ENCODE measurements at regions not wholly inside any gene's neighbourhood (a gene's known extent, or its start where the extent isn't known, plus 50 kb on each side); places are given as distances from the start of the nearest gene placed in this dataset.

- no peak overlapping the region for H3K4me3 Mint-ChIP-seq (ENCODE audit: unreplicated experiment)
- Histone ChIP-seq H3K4me2 (ENCODE audit: low read length) (no peak overlapping the region), H3K27ac (ENCODE audit: low read depth, low read length) (no peak overlapping the region), H2AFZ (ENCODE audit: low read depth, low read length) (no peak overlapping the region), H3K79me2 (ENCODE audit: insufficient read depth, low read length) (no peaks in the 10 kb centered on the region), H3K4me3 (ENCODE audit: insufficient read depth, low read depth, low read length) (no peak overlapping the region), H3K9me3 (ENCODE audit: insufficient read depth, low read depth, low read length) (no peaks in the 10 kb centered on the region), H3K4me1 (ENCODE audit: insufficient read depth, low read length) (no peaks in the 10 kb centered on the region), H3K9ac (ENCODE audit: low read length) (no peak overlapping the region), H3K36me3 (ENCODE audit: insufficient read depth, low read length) (no peaks in the 10 kb centered on the region), H4K20me1 (ENCODE audit: insufficient read depth, low read length) (no peaks in the 10 kb centered on the region), H3K27me3 (ENCODE audit: insufficient read depth, low read length) (no peaks in the 10 kb centered on the region)
- H3K27me3 Mint-ChIP-seq (ENCODE audit: low read depth, unreplicated experiment): no peaks in the 10 kb centered on the region
- no peaks in the 10 kb centered on the region for H3K36me3 Mint-ChIP-seq (ENCODE audit: low read depth, unreplicated experiment)
- no peaks in the 10 kb centered on the region for H3K9me3 Mint-ChIP-seq (ENCODE audit: unreplicated experiment)
- no peak overlapping the region for H3K27ac Mint-ChIP-seq (ENCODE audit: unreplicated experiment)
- no peak for FAIRE-seq
- no peaks in the 10 kb centered on the region for H3K4me1 Mint-ChIP-seq (ENCODE audit: low read depth, unreplicated experiment)
- DNase-seq (ENCODE audit: low read depth): no peak
- TF ChIP-seq EZH2 (IDR thresholded peaks at IDR 0.05; ENCODE audit: insufficient read depth, low read length) (no peak), CTCF (IDR thresholded peaks at IDR 0.05; ENCODE audit: insufficient read depth, low read depth, low read length) (no peak)
These were observed 124.8 kb upstream of the GPC1 start for GRCh38 chr2:240310645-240311044.

GRCh38 chr2:240311821-240312220 lies 123.6 kb upstream of the GPC1 start:
- Mint-ChIP-seq H3K27ac (ENCODE audit: unreplicated experiment) (no peak overlapping the region), H3K36me3 (ENCODE audit: low read depth, unreplicated experiment) (no peaks in the 10 kb centered on the region), H3K4me3 (ENCODE audit: unreplicated experiment) (no peak overlapping the region), H3K27me3 (ENCODE audit: low read depth, unreplicated experiment) (no peaks in the 10 kb centered on the region), H3K9me3 (ENCODE audit: unreplicated experiment) (no peaks in the 10 kb centered on the region), H3K4me1 (ENCODE audit: low read depth, unreplicated experiment) (no peaks in the 10 kb centered on the region)
- no peaks in the 10 kb centered on the region for H3K9me3 ChIP-seq (ENCODE audit: insufficient read depth, low read depth, low read length)
- H4K20me1 ChIP-seq (ENCODE audit: insufficient read depth, low read length): no peaks in the 10 kb centered on the region
- H3K4me1 ChIP-seq (ENCODE audit: insufficient read depth, low read length): no peaks in the 10 kb centered on the region
- H2AFZ ChIP-seq (ENCODE audit: low read depth, low read length): no peak overlapping the region
- no peak for TF ChIP-seq CTCF (IDR thresholded peaks at IDR 0.05; ENCODE audit: insufficient read depth, low read depth, low read length)
- no peak for TF ChIP-seq EZH2 (IDR thresholded peaks at IDR 0.05; ENCODE audit: insufficient read depth, low read length)
- no peaks in the 10 kb centered on the region for H3K79me2 ChIP-seq (ENCODE audit: insufficient read depth, low read length)
- FAIRE-seq: no peak
- no peaks in the 10 kb centered on the region for H3K27me3 ChIP-seq (ENCODE audit: insufficient read depth, low read length)
- no peak overlapping the region for H3K4me3 ChIP-seq (ENCODE audit: insufficient read depth, low read depth, low read length)
- H3K27ac ChIP-seq (ENCODE audit: low read depth, low read length): no peak overlapping the region
- DNase-seq (ENCODE audit: low read depth): no peak
- no peaks in the 10 kb centered on the region for H3K36me3 ChIP-seq (ENCODE audit: insufficient read depth, low read length)
- H3K9ac ChIP-seq (ENCODE audit: low read length): no peak overlapping the region
- no peak overlapping the region for H3K4me2 ChIP-seq (ENCODE audit: low read length)

- H3K9ac ChIP-seq (ENCODE audit: low read length): peak overlapping the region; percentile 81
- peak overlapping the region; percentile 43 for H2AFZ ChIP-seq (ENCODE audit: low read depth, low read length)
- H3K4me3 ChIP-seq (ENCODE audit: insufficient read depth, low read depth, low read length): no peak overlapping the region
- TF ChIP-seq CTCF (IDR thresholded peaks at IDR 0.05; ENCODE audit: insufficient read depth, low read depth, low read length): no peak
- no peak for TF ChIP-seq EZH2 (IDR thresholded peaks at IDR 0.05; ENCODE audit: insufficient read depth, low read length)
- H3K27me3 Mint-ChIP-seq (ENCODE audit: low read depth, unreplicated experiment): peaks cover 11% of the 10 kb centered on the region
- no peaks in the 10 kb centered on the region for H3K36me3 ChIP-seq (ENCODE audit: insufficient read depth, low read length)
- no peaks in the 10 kb centered on the region for H3K27me3 ChIP-seq (ENCODE audit: insufficient read depth, low read length)
- H3K4me1 ChIP-seq (ENCODE audit: insufficient read depth, low read length): peaks cover 21% of the 10 kb centered on the region
- H3K9me3 ChIP-seq (ENCODE audit: insufficient read depth, low read depth, low read length): no peaks in the 10 kb centered on the region
- peak overlapping the region; percentile 93 for H3K27ac Mint-ChIP-seq (ENCODE audit: unreplicated experiment)
- FAIRE-seq (no peak), DNase-seq (ENCODE audit: low read depth) (peak; percentile 27)
- no peaks in the 10 kb centered on the region for H3K79me2 ChIP-seq (ENCODE audit: insufficient read depth, low read length)
- H3K4me3 Mint-ChIP-seq (ENCODE audit: unreplicated experiment): no peak overlapping the region
- no peaks in the 10 kb centered on the region for H4K20me1 ChIP-seq (ENCODE audit: insufficient read depth, low read length)
- H3K4me2 ChIP-seq (ENCODE audit: low read length): peak overlapping the region; percentile 79
- peak overlapping the region; percentile 95 for H3K27ac ChIP-seq (ENCODE audit: low read depth, low read length)
- no peaks in the 10 kb centered on the region for H3K36me3 Mint-ChIP-seq (ENCODE audit: low read depth, unreplicated experiment)
- H3K9me3 Mint-ChIP-seq (ENCODE audit: unreplicated experiment): no peaks in the 10 kb centered on the region
- peaks cover 13% of the 10 kb centered on the region for H3K4me1 Mint-ChIP-seq (ENCODE audit: low read depth, unreplicated experiment)
These were observed 116.1 kb upstream of the GPC1 start for GRCh38 chr2:240319221-240319854.

All from astrocyte (in vitro differentiated cells and primary cell).